ENCODE measurements at regions not wholly inside any gene's neighbourhood (a gene's known extent, or its start where the extent isn't known, plus 50 kb on each side); places are given as distances from the start of the nearest gene placed in this dataset.
"Not testable (repeated sequence)": the region's sequence is repeated elsewhere in the genome, so short reads cannot be mapped to it uniquely, and the experiment has no call there.

DNA sequence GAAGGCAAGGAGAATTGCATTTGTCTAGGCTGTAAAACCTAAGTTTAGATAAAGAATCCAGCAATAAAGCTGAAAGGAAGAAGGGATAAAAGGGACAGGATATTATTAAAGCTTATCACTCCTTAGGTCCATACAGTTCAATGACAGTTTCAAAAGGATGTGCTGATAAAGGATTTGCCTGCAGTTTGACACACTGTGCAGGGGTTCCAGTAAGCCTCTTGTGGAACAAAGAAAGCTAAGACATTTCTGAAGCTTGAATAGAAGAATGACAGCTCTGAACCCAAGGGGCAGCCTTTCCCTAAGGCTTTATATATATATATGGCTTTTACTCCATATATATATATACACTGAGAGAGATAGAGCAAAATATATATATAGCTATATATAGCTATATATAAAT, 276.8 kb upstream of the GRM3 start:
- no peak for DNase-seq

DNA sequence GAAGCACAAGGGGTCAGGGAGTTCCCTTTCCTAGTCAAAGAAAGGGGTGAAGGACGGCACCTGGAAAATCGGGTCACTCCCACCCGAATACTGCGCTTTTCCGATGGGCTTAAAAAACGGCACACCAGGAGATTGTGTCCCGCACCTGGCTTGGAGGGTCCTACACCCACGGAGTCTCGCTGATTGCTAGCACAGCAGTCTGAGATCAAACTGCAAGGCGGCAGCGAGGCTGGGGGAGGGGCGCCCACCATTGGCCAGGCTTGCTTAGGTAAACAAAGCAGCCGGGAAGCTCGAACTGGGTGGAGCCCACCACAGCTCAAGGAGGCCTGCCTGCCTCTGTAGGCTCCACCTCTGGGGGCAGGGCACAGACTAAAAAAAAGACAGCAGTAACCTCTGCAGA, 303.3 kb upstream of the GRM3 start:
- DNase-seq = not testable (repeated sequence)

DNA sequence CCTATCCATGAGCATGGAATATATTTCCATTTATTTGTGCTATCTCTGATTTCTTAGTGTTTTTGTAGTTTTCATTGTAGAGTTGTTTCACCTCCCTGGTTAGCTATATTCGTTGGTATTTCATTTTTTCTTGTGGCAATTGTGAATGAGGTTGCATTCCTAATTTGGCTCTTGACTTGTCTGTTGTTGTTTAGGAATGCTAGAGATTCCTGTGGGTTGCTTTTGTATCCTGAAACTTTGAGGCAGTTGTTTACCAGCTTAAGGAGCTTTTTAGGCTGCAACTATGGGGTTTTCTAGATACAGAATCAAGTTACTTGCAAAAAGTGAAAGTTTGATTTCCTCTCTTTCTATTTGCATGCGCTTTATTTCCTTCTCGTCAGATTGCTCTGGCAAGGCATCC, 304.7 kb upstream of the GRM3 start:
- DNase-seq = no peak

DNA sequence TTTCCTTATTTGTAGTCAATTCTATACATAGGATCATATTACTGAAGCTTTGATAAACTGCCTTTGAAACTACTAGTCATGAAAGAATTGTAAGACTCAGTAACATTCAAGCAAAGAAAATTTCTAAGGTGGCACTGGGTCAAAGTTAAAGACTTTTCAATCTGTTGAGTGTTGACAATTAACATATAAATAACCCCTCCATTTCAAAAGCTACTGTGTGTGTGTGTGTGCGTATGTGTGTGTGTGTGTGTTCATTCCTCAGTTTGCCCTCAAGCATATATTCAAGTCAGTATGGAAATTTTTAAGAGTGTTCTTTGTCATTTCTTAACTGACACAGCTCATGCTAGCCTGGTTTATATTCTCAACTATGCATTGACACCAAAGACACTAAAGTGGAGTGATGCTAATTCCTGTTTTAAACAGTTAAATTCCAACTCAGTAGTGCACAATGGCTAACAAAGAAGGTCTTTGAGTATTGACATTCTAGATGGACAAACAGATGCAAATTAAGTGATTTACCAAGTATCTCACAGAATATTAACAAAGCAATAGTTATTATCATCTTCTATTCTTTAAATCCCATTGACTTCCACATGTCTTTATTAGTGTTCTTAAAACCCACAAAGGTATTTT, 314.8 kb upstream of the GRM3 start:
- DNase-seq = no peak

DNA sequence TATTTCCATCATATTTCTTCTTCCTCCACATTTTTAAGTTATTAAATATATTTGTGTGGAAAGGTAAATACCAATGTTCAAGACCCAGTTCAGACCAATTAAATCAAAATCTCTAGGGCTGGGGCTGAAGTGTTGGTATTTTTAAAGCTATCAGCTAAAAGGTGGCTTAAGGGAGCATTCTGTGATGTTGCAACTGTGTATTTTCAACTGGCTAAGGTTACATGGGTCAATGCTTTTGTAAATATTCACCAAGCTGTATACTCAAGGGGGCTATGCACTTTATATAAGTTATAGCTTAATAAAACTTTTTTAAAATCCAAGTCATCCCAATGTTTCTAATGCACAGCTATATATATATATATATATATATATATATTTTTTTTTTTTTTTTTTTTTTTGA, 316.9 kb upstream of the GRM3 start:
- DNase-seq = no peak

DNA sequence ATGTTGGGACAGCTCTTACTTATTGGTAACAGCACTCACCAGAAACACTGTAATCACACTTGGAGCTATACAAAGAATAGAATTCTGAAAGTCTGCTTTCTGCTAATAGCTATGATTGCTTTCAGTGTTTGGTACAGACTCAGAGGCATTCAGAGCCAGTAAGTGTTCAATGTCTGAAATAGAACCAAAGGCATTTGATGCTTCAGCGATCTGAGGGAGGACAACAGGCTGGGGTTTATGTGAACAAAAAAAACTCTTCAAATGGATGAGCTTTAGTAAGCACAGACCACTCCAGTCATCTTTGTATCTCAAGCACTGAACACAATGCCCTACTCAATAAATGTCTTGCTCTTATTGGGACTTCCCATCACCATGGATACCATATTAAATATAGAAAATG, 322.8 kb upstream of the GRM3 start:
- DNase-seq = no peak

DNA sequence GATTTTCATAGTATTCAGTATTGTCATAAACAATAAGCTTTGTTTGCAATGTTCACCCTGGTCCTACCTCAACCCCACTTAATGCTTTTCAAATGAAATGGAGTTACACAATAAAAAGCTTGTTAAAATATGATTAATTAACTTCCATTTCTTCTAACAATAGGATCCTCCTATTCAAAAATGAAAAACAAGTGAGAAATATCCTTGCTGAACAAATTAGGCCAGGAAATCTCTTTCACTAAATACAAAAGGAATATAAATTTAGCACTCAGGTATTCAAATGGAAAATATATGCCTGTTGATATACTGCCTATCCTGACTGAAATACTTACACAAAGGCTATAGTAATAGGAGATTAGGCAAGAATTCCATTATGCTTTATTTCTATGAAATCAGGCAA, 323.4 kb upstream of the GRM3 start:
- no peak for DNase-seq

DNA sequence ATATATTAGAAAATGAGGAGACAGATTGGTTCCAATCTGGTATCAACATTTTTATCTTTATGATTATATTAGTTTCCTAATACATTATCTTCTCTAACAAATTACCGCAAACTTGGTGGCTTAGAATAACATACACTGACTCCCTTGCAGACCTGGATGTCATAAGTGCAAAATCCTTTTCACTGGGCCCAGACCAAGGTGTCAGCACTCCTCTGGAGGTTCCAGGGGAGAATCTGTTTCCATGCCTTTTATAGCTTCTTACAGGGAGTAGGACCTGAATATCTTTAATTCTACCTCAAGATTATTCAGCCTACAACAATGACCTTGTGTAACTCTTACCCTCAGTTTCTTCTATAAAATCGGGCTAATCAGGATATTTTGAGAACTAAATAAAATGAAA, 329.9 kb upstream of the GRM3 start:
- no peak for DNase-seq

DNA sequence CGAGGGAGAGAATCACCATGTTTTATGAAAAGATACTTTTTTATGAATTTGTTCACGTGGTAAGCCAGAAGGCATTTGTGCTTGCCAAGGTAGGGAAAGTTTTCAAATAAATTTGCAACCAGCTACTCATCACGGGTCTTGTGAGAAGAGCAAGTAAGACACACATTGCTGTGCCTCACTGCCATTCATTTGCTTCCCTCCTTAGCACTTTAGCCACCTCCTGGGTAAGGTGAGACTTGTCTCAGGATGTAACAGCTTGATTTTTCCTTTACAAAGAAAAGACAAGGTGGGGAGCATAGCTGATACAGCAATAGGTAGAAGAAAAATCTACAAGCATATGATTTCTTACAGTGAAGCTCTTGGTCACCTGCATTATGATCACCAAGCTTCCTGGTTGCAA, 342.4 kb upstream of the GRM3 start:
- no peak for DNase-seq

DNA sequence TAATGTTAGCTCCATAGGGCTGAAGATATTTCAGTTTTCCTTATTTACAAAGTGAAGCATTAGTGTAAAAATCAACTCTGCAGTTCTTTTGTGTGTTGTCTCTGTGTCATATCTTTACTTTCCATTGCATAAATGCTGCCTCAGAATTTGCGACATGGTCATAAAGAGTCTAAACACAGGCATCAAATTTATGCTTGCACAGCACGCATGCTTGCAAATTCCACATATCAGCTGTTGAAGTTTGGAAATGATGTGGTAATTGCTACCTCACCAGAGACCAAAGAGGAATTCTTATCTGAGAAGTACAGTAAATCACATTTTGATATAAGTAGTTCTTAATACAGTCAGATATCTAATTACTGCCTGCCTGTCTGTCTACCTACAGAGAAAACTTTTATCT, 348.2 kb upstream of the GRM3 start:
- no peak for DNase-seq

DNA sequence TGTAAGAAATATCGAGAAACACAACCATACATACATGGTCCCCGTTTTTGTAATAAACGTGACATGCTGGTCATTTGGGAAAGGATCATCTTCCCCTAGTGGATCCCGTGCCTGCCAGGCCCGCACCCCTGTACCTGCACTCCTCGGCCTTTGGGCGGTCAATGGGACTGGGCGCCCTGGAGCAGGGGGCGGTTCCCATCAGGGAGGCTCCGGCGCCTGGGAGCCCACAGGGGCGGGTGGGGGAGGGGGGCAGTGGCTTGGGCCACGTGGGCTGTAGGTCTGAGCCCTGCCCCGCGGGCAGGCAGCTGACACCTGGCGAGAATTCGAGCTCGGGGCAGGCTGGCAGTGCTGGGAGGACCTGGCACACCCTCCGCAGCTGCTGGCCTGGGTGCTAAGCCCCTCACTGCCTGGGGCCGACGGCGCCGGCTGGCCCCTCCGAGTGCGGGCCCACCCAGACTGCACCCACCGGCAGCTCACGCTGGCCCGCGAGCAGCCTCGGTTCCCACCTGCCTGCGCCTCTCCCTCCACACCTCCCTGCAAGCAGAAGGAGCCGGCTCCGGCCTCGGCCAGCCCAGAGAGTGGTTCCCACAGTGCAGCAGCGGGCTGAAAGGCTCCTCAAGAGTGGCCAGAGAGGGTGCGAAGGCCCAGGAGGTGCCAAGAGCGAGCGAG, 361.6 kb upstream of the GRM3 start:
- DNase-seq = no peak

DNA sequence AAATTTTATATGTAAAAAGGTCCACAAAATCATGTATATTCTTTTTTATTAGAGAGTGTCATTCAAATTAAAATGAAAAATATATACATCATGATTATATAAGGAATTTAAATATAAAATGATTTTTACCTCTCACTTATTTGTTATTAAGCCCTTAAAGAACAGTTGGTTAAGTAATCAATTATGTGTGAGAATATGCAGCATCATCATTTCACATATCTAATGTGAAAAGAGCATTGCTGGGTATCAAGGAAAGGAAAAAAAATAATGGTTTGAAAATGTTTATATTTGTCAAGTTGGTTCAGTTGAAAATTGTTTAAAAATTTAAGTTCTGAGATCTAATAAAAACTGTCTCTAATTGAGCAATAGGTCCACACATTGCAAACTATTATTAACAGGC, 363.6 kb upstream of the GRM3 start:
- no peak for DNase-seq

DNA sequence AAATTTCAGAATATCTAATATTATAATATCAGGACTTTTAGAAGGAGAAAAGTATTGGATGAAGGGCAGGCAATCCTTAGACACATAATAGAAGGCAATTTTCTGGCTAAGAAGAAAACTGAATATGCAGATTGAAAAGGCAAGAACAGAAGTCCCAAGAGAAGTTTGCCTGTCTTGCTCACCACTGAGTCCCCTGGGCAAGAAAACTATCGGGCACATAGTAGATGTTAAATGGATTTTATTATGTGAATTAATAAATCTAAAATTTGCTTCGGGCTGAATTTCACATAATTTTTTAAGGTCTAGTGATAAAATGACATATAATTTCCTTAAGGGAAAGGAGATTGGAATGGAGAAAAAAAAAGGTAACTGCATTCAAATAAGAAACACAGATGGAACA, 380.9 kb upstream of the GRM3 start:
- DNase-seq = no peak

DNA sequence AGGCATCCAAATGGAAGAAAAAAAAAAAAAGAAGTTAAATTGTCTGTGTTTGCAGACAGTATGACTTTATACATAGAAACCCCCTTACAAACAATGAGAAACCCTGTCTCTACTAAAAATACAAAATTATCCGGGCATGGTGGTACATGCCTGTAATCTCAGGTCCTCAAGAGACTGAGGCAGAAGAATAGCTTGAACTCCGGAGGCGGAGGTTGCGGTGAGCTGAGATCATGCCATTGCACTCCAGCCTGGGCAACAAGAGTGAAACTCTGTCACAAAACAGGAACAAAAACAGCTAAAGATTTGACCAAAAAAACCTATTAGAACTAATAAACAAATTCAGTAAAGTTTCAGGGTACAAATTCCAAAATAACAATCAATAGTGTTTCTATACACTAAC, 385.8 kb upstream of the GRM3 start:
- no peak for DNase-seq

DNA sequence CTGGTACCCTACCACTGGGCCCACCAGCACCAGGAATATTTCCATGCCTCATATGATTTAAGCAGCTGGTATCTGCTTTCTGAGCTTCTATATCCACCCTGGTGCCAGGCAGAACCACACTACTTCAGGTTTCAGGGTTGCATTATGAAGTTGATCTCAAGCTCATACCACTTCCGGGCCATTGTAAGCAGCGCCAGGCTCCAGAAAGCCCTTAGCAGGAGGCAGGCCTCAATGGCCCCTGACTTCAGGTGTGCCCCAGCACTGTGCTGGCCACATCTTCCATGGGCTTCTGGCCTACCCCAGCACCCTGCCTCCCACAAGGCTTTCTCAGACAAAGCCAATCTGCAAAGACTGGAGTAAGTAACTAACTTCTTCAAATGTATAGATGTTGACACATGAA, 391.3 kb upstream of the GRM3 start:
- DNase-seq = no peak

DNA sequence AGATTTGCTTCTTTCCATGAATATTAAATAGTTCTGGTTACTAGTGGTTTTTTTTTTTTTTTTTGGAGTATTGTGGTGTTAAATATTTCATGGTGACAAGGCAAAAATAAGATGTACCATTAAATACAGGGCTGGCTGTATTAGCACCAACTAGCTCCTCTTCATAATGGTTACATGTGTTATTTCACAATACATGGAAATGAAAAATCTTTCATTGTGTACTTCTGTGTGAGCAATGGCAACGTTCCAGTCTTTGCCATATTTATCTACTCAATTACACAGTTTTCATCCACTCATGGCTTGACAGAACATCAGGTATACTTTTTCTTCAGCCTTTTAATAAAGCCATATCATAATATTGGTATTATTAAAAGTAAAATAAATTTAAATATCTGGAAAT, 394.7 kb upstream of the GRM3 start:
- DNase-seq = no peak

DNA sequence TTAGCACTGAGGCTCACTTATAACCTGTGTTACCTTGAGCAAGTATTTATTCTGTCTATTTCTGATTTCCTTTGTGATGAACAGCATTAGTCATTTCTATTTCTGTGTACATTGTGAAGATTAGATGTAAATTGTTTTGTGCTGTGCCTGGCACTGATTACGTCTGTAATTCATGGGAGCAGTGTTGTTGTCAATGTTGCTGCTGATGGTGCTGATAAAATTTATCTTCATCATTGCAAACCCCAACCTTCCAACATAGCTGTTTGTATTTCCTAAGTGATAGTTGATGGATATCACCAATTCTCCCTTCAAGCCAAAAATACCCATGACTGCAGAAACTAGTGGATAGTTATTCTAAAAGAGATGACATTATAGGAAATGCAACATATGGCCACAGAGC, 400.5 kb upstream of the GRM3 start:
- no peak for DNase-seq

DNA sequence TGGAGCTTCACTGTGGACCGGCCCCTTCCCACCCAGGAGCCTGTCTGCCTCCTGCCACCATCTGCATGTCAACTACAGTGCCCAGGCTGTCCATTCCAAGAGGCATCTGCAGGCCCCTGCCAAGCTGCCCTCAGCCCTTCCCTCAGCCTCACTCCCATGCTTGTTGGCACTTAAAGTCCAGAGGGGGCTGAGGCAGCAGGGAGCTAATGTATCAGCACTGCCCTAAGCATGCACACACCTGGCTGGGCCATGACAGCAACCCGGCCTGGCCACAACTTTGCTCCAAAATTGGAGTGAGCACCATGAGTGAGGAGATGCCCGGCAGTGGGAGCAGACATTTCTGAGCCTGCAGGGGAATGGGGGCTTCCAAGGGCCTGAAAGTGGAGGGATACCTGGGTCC, 417.5 kb upstream of the GRM3 start:
- DNase-seq = no peak

DNA sequence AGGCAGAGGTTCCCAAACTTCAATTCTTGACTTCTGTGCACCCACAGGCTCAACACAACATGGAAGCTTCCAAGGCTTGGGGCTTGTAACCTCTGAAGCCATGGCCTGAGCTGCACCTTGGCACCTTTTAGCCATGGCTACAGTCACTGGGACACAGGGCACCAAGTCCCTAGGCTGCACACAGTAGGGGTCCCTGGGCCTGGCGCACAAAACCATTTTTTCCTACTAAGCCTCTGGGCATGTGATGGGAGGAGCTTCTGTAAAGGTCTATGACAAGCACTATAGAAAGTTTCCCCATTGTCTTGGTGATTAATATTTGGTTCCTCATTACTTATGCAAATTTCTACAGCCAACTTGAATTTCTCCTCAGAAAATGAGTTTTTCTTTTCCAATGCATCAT, 420.9 kb upstream of the GRM3 start:
- DNase-seq = no peak

DNA sequence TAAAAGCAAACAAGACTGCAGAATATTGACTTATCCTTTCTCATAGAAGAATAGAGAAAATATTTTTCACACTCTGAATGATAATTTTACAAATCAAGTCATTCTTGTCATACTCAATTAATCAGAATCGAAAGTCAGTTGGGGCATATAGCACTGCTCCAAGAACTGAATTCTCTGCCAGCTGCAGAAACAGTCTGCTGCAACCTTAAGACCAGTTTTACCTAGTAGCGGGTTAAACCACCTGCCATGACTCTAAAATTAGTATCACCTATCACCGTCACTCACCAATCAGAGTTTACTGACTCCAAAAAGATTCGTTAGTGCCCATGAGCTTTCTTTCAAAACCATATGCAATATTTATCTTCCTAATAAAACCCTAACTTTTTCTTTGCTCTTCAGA, 429.0 kb upstream of the GRM3 start:
- DNase-seq = no peak

DNA sequence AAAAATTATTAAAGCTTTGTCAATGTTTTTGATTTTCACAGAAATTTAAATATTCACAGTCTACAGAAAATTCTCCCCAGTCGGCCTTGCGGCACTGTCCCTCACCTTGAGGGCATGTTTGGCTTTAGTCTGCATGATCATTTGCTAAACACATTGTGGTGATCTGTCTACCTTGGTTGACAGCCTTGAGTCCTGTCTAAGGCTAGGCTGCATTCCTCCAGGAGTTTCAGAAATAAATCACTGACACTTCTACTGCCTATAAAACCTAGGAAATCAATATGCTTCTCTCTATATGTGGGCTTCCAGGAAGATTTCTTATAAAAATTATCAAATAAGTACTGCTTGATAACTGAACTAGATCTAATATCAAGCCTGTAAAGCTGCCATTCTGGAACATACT, 430.7 kb upstream of the GRM3 start:
- no peak for DNase-seq

DNA sequence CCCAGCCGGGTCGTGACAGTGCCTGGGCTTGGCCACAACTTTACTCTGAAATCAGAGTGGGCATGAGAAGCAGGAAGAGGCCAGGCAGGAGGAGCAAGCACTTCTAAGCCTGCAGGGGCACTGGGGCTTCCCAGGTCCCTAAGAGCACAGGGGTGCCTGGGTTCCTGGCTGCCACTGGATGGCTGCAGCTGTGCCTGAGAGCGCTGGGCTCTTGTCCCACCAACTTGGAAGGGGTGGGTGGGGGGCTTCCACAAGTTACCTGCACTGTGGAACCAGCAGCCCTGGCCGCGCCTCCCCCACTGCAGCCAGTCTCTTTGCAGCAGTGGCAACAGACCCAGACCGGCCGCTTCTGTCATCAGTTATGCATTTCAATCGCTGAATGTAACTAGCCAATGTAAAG, 434.7 kb upstream of the GRM3 start:
- no peak for DNase-seq

DNA sequence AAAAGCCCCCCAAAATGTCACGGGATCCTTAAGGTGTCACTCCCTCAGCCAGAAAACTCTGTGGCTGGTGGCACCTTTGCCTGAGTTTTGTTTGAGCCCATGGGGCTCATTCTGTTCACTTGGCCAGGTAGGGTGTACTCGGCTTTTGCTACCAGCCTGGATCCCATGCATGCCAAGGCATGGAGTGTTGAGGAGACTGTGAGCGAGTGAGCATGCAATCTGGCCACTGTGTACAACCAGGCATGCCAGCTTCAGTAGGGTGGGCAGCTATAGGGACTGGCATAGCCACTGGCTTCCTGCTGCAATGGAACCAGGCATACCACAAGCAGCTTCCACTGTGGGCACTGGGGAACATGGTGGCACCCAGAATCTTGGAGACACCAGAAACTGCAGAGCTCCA, 436.0 kb upstream of the GRM3 start:
- DNase-seq = no peak

DNA sequence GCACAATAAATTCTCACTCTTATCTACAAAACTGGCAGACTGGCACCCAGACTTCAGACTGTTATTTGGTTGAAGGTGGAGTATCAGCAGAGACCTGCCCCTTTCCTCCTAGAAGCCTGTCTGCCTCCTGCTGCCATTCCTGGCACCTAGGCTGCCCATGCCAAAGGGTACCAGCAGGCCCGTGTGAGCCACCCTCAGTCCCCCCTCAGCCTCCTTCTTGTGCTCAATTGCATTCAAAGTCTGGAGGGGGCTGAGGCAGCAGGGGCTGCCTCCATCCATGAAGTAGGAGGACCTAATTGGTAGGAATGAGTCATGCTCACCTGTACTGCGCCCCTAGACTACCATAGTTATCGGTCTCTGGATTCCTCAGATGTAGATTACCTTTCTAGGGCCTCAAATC, 440.9 kb upstream of the GRM3 start:
- DNase-seq = no peak

DNA sequence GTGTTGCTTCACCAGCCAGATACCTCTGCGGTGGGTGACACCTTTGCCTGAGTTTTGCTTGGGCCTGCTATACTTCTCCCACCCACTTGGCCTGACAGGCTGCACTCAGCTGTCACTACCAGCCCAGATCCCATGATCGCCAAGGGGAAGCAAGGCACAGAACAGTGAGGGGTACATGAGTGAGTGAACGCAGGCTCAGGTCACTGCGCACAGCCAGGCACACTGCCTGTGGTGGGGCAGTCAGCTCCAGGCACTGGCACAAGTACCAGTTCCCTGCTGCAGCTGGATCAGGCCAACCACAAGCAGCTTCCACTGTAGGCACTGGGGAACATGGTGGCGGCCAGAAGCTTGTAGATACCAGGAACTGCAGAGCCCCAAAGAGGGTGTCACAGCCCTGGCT, 441.9 kb upstream of the GRM3 start:
- DNase-seq = no peak

Measured in stimulated activated CD4-positive, alpha-beta T cell treated with anti-CD3 and anti-CD28 coated beads, Interleukin-15, amount 100 ng/mL, for 24 hours (primary cell).